Right lobe of liver (tissue), 6 donors: ENCODE measurements at regions not wholly inside any gene's neighbourhood (a gene's known extent, or its start where the extent isn't known, plus 50 kb on each side); places are given as distances from the start of the nearest gene placed in this dataset.

Experiments used
- ATAC-seq, 4 donors: fragments of 200-7000 bp; cut with Tn5 transposase; one replicate each; pipeline ENCODE4 v1.9.1; 2020; ENCODE audit warnings: mild to moderate bottlenecking in 4 of 4, moderate library complexity in 4 of 4
- DNase-seq, 3 donors: peaks; one replicate each; pipeline ENCODE4 v3.0.0-alpha.2; 2020
- H3K27ac ChIP-seq, 3 donors: fragments of 200-600 bp; one replicate each; pipeline ENCODE4 v1.8.0; 2022
- H3K27me3 ChIP-seq, 2 donors: fragments of 200-600 bp; one replicate each; pipeline ENCODE4 v1.8.0; 2022
- H3K36me3 ChIP-seq, 4 donors: fragments of 200-600 bp; sonication (generic) in 1 of 4; one replicate each; pipeline versions ENCODE4 v1.5.1 to v1.8.0; 2017 to 2022; ENCODE audit warnings: control low read depth in 1 of 4
- H3K4me1 ChIP-seq, 4 donors: fragments of 200-600 bp; sonication (generic) in 1 of 4; one replicate each; pipeline versions ENCODE4 v1.5.1 to v1.8.0; 2017 to 2022; ENCODE audit warnings: control low read depth in 1 of 4
- H3K4me3 ChIP-seq, 3 donors: fragments of 200-600 bp; one replicate each; pipeline ENCODE4 v1.8.0; 2022
- H3K9me3 ChIP-seq, 4 donors: fragments of 200-600 bp; sonication (generic) in 1 of 4; one replicate each; pipeline versions ENCODE4 v1.5.1 to v1.8.0; 2017 to 2022; ENCODE audit warnings: control low read depth in 1 of 4
- CTCF ChIP-seq, 4 donors: fragments of 200-600 bp in 3 of 4; fragments of 450-650 bp in 1 of 4; IDR thresholded peaks; one replicate each; pipeline versions ENCODE4 v1.5.1 to v1.8.0; 2016 to 2022; ENCODE audit warnings: antibody characterized with exemption in 4 of 4, mild to moderate bottlenecking in 2 of 4
- POLR2A ChIP-seq: fragments of 450-650 bp; IDR thresholded peaks from one replicate; pipeline ENCODE4 v1.6.1; 2017; ENCODE audit warnings: antibody characterized with exemption, mild to moderate bottlenecking
- WGBS: methylation state at CpG from one replicate; pipeline ENCODE4 v1.1.6; 2018; ENCODE audit warnings: low coverage, low lambda C conversion rate; ENCODE audit not compliant: insufficient coverage; ENCODE audit errors: missing lambda C conversion rate; 5-methylcytosine and 5-hydroxymethylcytosine counted together
- intact Hi-C, 2 donors: fragments of 100-400 bp; cut with DNase I; formaldehyde crosslinking; loops; one replicate each; pipeline versions ENCODE4 v1.11.2 to v1.14.1; 2022
- donor health status: DM: no; HTN: yes; CAD: no.
- donor health status: DM: no; HTN: no; CAD: no.
- donor health status: DM: no; HTN: no; CAD: no.
- donor health status: DM: no; HTN: yes; CAD: no.
- donor health status: DM: no; HTN: yes; CAD: no.

GRCh38 chr12:67028529-67028928, 240.6 kb upstream of the CAND1 start:
- no peak for ATAC-seq
- 32% methylated on average over 2 of the region's 2 CpGs for WGBS
- intact Hi-C loops = no loop called here
- H3K36me3 ChIP-seq = no peaks in the 10 kb centered on the region
- no peaks in the 10 kb centered on the region for H3K9me3 ChIP-seq
- no peak overlapping the region for H3K27ac ChIP-seq
- TF ChIP-seq POLR2A = no peak
- no peak for TF ChIP-seq CTCF (IDR thresholded peaks at IDR 0.05)
- no peaks in the 10 kb centered on the region for H3K4me1 ChIP-seq
- H3K27me3 ChIP-seq = no peaks in the 10 kb centered on the region
- no peak overlapping the region for H3K4me3 ChIP-seq
- DNase-seq = no peak

DNA sequence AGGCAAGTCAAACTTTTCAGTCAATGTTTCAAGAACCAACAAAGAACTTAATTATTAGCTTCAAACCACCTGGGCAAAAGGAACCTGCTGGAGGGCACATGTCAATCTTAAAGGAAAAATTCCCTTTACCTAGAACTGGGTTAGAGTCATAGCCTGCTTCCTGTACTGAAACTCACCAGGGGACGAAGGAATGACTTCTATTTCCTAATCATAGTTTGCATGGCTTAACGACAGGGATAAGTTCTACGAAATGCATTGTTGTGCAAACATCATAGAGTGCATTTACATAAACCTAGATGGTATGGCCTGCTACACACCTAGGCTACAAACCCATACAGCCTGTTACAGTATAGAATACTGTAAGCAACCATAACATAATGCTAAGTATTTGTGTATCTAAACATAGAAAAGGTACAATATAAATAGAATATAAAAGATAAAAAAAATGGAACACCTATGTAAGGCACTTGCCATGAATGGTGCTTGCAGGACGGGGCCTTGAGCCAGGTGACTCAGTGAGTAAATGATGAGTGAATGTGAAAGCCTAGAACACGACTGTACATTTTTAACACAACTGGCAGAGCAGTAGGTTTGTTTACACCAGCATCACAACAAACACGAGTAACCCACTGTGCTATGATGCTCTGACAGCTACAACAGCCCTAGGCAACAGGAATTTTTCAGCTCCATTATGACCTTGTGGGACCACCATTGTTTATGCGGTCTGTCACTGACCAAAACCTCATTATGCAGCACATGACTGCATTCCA, 234.9 kb upstream of the CAND1 start:
- intact Hi-C loops = no loop called here
- no peak for ATAC-seq

GRCh38 chr12:67035121-67035520, 234.0 kb upstream of the CAND1 start:
- 19% methylated on average over 5 of the region's 5 CpGs for WGBS
- no peak overlapping the region for H3K4me3 ChIP-seq
- no peaks in the 10 kb centered on the region for H3K36me3 ChIP-seq
- ATAC-seq = no peak
- no peaks in the 10 kb centered on the region for H3K27me3 ChIP-seq
- H3K4me1 ChIP-seq = no peaks in the 10 kb centered on the region
- no peak overlapping the region for H3K27ac ChIP-seq
- H3K9me3 ChIP-seq = no peaks in the 10 kb centered on the region
- TF ChIP-seq POLR2A (no peak), CTCF (IDR thresholded peaks at IDR 0.05) (no peak)
- intact Hi-C loops = no loop called here
- no peak for DNase-seq

More for the DNA sequence above, 234.9 kb upstream of the CAND1 start:
- Histone ChIP-seq H3K9me3 (no peaks in the 10 kb centered on the region), H3K4me3 (no peak overlapping the region), H3K27me3 (no peaks in the 10 kb centered on the region), H3K27ac (no peak overlapping the region), H3K36me3 (no peaks in the 10 kb centered on the region), H3K4me1 (no peaks in the 10 kb centered on the region)
- TF ChIP-seq POLR2A (no peak), CTCF (IDR thresholded peaks at IDR 0.05) (no peak)
- 29% methylated on average over 7 of the region's 7 CpGs for WGBS
- no peak for DNase-seq

GRCh38 chr12:67038486-67038885, 230.7 kb upstream of the CAND1 start:
- 75% methylated on average over 2 of the region's 2 CpGs for WGBS
- Histone ChIP-seq H3K4me1 (no peaks in the 10 kb centered on the region), H3K27me3 (no peaks in the 10 kb centered on the region), H3K36me3 (no peaks in the 10 kb centered on the region), H3K4me3 (no peak overlapping the region), H3K9me3 (no peaks in the 10 kb centered on the region), H3K27ac (no peak overlapping the region)
- intact Hi-C loops = no loop called here
- DNase-seq (no peak), ATAC-seq (no peak)
- no peak for TF ChIP-seq CTCF (IDR thresholded peaks at IDR 0.05)
- no peak for TF ChIP-seq POLR2A
